Keratinocyte (primary cell): ENCODE measurements at regions not wholly inside any gene's neighbourhood (a gene's known extent, or its start where the extent isn't known, plus 50 kb on each side); places are given as distances from the start of the nearest gene placed in this dataset.

Experiments
- CTCF ChIP-seq, 3 experiments: IDR thresholded peaks in 1 of 3; conservative IDR thresholded peaks in 1 of 3; optimal IDR thresholded peaks in 1 of 3; 2 replicates in 2 of 3; 3 replicates in 1 of 3; pipeline versions ENCODE3 to v1.5.1; 2011; ENCODE audit warnings: low read length in 3 of 3, mild to moderate bottlenecking in 3 of 3, moderate library complexity in 2 of 3, control low read depth in 1 of 3, inconsistent platforms in 1 of 3; ENCODE audit not compliant: insufficient read depth in 2 of 3; ENCODE audit errors: extremely low read depth in 1 of 3
- EZH2 ChIP-seq: IDR thresholded peaks from one replicate; pipeline ENCODE4 v1.6.1; 2012; ENCODE audit warnings: inconsistent platforms, mild to moderate bottlenecking, low read length, moderate library complexity

GRCh38 chr5:28927559-28928326 is 1889.4 kb upstream of the CDH9 start:
- TF ChIP-seq CTCF (optimal IDR thresholded peaks at IDR 0.05 in 1 of 3, IDR thresholded peaks at IDR 0.05 in 1 of 3, conservative IDR thresholded peaks at IDR 0.05 in 1 of 3; ENCODE audit: extremely low read depth in 1 of 3, insufficient read depth in 2 of 3, low read length in 3 of 3) = no peak
- no peak for TF ChIP-seq EZH2
